GM12892 (cell line): ENCODE measurements at regions not wholly inside any gene's neighbourhood (a gene's known extent, or its start where the extent isn't known, plus 50 kb on each side); places are given as distances from the start of the nearest gene placed in this dataset.

ENCODE experiments used
- POLR2A ChIP-seq: IDR thresholded peaks from 2 replicates; pipeline ENCODE4 v1.6.1; 2011; ENCODE audit warnings: low read depth, low read length, control low read depth
- POLR2AphosphoS5 ChIP-seq: IDR thresholded peaks from 2 replicates; pipeline ENCODE4 v1.6.1; 2011; ENCODE audit warnings: low read depth, low read length, control low read depth
- TAF1 ChIP-seq: IDR thresholded peaks from 2 replicates; pipeline ENCODE4 v1.6.1; 2011; ENCODE audit warnings: low read depth, mild to moderate bottlenecking, control low read depth, low read length, borderline replicate concordance

DNA sequence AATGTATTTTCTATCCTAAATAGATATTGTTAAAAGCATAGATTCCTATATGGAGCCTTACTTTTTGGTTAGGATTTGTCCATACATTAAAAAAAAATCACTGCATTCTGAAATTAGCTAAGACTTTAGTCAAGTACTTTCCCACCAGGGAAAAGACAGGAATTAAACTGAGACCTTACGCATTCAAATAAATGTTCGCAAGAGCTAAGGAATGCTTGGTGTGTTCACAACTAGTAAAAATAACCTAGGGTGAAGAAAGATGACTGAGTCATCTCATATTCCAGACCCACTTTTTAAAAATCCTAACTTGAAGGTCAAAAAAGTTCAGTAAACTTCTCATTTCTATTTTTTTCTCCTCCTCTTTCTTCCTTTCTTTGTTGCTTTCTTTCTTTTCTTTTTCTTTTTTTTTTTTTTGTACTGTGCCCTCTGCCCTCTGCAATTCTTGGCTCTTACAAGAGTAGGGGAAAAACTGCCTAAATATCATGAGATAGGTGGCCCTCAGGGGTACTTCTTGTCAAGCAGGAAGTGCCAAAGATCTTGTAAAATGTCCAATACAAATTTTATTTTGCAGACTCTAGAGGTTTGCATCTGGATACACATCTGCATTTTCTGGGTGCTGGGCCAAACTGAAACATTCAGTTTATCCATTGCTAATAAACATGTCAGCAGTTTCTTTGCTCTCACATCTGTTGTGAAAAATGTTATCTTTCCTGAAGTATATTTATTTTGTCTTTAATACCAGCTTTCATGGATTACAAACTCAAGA, 121.4 kb upstream of the GORAB start:
- TF ChIP-seq TAF1 (no peak), POLR2A (no peak), POLR2AphosphoS5 (no peak)
